GM19023 (cell line): ENCODE measurements at regions not wholly inside any gene's neighbourhood (a gene's known extent, or its start where the extent isn't known, plus 50 kb on each side); places are given as distances from the start of the nearest gene placed in this dataset.

Experiments used
- ATAC-seq: cut with Tn5 transposase; IDR thresholded peaks from one replicate; pipeline ENCODE4 v1.9.1; 2021; ENCODE audit warnings: mild to moderate bottlenecking, moderate library complexity; ENCODE audit not compliant: unreplicated experiment

GRCh38 chr12:4137015-4137414, 136.5 kb upstream of the CCND2 start:
- no peak for ATAC-seq

- ATAC-seq: peak; percentile 85
Measured at GRCh38 chr12:4135919-4136605, 137.5 kb upstream of the CCND2 start.

GRCh38 chr12:4134448-4135263, 138.9 kb upstream of the CCND2 start:
- ATAC-seq: no peak

- no peak for ATAC-seq
Measured at GRCh38 chr12:4133636-4134447, 139.7 kb upstream of the CCND2 start.

GRCh38 chr12:4133029-4133428, 140.5 kb upstream of the CCND2 start:
- no peak for ATAC-seq

GRCh38 chr12:4121506-4122020, 152.0 kb upstream of the CCND2 start:
- ATAC-seq: no peak

- no peak for ATAC-seq
Measured at GRCh38 chr12:4120316-4120917, 153.1 kb upstream of the CCND2 start.

- ATAC-seq: peak; percentile 84
Measured at GRCh38 chr12:4119157-4119761, 154.3 kb upstream of the CCND2 start.

- ATAC-seq: no peak
Measured at GRCh38 chr12:4118601-4119156, 154.9 kb upstream of the CCND2 start.

- ATAC-seq: peak; percentile 33
Measured at GRCh38 chr12:4118017-4118510, 155.5 kb upstream of the CCND2 start.

GRCh38 chr12:4117386-4118016, 156.1 kb upstream of the CCND2 start:
- ATAC-seq: no peak

- ATAC-seq: no peak
Measured at GRCh38 chr12:4116251-4117111, 157.1 kb upstream of the CCND2 start.

GRCh38 chr12:4115570-4115969, 158.0 kb upstream of the CCND2 start:
- no peak for ATAC-seq

- ATAC-seq: no peak
Measured at GRCh38 chr12:4114986-4115385, 158.6 kb upstream of the CCND2 start.

GRCh38 chr12:4112734-4113325, 160.7 kb upstream of the CCND2 start:
- no peak for ATAC-seq

GRCh38 chr12:4112290-4112689, 161.3 kb upstream of the CCND2 start:
- no peak for ATAC-seq

GRCh38 chr12:4111010-4111409, 162.6 kb upstream of the CCND2 start:
- ATAC-seq: no peak

GRCh38 chr12:4109826-4110225, 163.7 kb upstream of the CCND2 start:
- ATAC-seq: no peak
